ENCODE measurements at regions not wholly inside any gene's neighbourhood (a gene's known extent, or its start where the extent isn't known, plus 50 kb on each side); places are given as distances from the start of the nearest gene placed in this dataset.
"Not testable (repeated sequence)": the region's sequence is repeated elsewhere in the genome, so short reads cannot be mapped to it uniquely, and the experiment has no call there.

GRCh38 chr1:188128761-188129160 lies 1300.0 kb downstream of the PLA2G4A start:
- intact Hi-C loops (cut with micrococcal nuclease) = no loop called here
- ATAC-seq (no peak), DNase-seq (no peak)

DNA sequence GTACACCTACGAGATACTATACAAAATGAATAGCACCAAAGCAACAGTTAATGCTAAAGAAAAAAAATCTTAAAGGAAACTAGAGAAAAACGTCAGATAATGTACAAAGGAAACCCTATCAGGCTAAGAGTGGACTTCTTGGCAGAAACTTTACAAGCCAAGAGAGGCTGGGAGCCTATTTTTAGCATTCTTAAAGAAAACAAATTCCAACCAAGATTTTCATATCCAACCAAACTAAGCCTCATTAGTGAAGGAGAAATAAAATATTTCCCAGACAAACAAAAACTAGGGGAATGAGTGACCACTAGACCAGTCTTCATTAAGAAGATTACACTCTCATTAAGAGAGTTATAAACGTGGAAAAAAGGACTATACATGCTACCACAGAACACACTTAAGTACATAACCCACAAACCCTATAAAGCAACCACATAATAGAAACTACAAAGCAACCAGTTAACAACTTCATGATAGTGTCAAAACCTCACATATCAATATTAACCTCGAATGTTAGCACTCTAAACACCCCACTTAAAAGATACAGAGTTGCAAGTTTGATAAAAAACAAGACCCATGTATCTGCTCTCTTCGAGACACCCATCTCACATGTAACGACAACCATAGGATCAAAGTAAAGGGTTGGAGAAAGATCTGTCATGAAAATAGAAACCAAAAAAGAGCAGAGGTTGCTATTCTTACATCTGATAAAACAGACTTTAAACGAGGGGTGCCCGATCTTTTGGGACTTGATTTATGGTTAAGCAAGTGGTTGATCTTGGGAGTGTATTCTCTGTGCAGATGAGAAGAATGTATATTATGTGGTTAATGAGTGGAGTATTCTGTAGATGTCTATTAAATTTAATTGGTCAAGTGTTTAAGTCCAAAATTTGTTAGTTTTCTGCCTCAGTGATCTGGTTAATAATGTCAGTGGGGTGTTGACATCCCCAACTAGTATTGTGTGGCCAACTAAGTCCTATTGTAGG lies 1301.4 kb downstream of the PLA2G4A start:
- ATAC-seq = no peak
- intact Hi-C loops (cut with micrococcal nuclease) = no loop called here
- DNase-seq = no peak

GRCh38 chr1:188137221-188137620 lies 1308.5 kb downstream of the PLA2G4A start:
- no peak for ATAC-seq
- intact Hi-C loops (cut with micrococcal nuclease) = no loop called here
- no peak for DNase-seq

DNA sequence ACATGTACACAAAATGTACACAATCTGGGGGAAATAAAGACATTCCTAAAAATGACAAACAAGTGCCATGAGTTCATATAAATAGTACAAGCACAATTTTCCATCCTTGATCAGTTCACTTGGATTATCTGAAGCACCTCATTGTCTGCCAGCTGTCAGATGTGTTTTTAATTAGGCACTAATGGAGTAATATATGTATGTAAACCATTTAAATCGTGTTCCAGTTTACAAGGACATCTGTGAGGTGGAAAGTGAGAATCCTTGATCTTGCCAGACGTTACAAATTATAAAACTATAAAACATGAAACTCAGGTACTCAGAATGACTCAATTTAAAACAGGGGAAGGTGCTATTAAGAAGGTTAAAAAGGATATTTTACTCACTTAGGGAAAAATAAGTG lies 1312.2 kb downstream of the PLA2G4A start:
- intact Hi-C loops (cut with micrococcal nuclease) = no loop called here
- ATAC-seq (no peak), DNase-seq (no peak)

DNA sequence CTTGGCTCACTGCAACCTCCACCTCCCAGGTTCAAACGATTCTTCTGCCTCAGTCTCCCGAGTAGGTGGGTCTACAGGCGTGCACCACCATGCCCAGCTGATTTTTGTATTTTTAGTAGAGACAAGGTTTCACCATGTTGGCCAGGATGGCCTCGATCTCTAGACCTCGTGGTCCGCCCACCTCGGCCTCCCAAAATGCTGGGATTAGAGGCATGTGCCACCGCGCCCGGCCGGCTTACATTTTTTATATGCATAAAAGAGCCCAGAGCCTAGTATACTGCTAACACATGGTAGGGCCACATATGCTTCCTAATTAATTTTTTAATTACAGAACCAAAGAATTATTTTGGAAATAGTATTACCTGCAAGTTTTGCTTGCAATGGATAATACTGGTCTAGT lies 1325.4 kb downstream of the PLA2G4A start:
- DNase-seq = no peak
- intact Hi-C loops (cut with micrococcal nuclease) = no loop called here
- no peak for ATAC-seq

DNA sequence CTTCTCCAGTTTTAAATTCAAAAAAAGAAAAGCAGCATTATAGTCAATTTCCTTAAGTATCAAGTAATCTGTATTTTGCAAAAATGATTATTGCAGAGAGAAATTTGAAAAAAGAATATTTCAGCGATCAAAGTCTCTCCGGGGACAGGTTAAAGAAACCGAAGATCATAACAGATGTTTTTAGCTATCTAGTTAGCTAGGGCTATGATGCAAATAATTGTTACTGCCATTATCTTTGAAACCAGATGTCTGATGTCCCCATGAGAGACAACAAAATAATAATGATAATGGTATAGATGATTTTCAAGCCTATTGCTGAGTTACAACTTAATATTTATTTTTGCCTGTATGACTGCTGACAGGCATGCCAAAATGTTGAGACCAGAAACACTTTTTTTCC lies 1326.0 kb downstream of the PLA2G4A start:
- ATAC-seq = no peak
- DNase-seq = no peak
- intact Hi-C loops (cut with micrococcal nuclease) = no loop called here

GRCh38 chr1:188155261-188155660 lies 1326.5 kb downstream of the PLA2G4A start:
- ATAC-seq (no peak), DNase-seq (no peak)
- intact Hi-C loops (cut with micrococcal nuclease) = no loop called here

GRCh38 chr1:188164459-188164858 lies 1335.7 kb downstream of the PLA2G4A start:
- ATAC-seq (no peak), DNase-seq (no peak)
- intact Hi-C loops (cut with micrococcal nuclease) = no loop called here

DNA sequence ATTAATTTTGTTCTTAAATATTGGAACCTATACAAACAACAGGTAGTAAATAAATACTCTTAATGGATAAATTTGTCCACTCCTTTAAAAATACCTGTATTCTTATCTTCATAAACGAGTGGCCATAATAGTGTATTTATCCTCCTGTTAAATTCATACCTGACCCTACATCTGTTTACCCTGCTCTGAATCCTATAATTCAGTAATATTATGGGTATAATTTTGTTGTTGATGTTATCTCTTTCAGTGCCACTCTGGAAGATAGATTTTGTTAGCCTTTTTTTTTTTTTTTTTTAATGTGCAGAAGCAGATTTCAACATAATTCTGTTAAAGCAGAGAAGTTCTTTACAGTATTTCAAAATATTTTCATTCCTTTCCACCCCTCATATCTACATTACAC lies 1337.9 kb downstream of the PLA2G4A start:
- no peak for ATAC-seq
- DNase-seq = no peak
- intact Hi-C loops (cut with micrococcal nuclease) = no loop called here

DNA sequence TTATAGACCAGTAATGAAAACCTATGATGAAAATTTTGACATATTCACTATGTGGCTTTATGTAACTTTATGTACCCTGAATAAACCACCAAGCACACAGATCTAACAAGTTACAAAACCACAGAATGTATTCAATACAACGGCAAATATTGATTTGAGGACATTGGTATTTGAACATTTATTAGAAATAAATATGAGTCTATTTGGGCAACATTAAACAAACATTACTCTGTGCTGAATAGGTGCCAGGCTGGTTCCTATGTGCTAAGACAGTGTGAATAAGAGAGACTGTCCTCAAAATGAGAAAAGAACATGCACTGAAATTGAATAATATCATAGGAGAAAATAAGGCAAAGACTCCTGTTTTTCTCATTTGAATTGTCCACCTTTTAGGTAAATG lies 1341.2 kb downstream of the PLA2G4A start:
- intact Hi-C loops (cut with micrococcal nuclease) = no loop called here
- ATAC-seq (no peak), DNase-seq (no peak)

DNA sequence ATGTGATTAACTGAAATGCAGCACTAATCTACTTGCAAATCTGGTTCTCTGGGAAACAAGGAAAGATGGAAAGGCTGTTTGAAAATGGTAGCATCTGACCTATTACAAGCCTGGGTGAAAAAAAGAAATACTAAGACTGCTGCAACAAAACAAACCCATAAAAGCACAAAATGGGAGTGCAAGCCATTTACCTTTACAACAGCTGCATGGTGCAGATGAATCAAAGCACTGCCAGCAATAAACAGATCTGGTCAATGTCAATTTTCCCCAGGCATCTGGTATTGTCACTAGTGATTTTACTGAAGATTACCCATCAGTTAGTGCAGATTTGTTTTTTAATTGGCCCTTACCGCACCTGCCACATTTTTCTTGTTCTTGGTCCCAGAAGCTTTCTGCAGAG lies 1341.7 kb downstream of the PLA2G4A start:
- ATAC-seq = no peak
- DNase-seq = no peak
- intact Hi-C loops (cut with micrococcal nuclease) = no loop called here

DNA sequence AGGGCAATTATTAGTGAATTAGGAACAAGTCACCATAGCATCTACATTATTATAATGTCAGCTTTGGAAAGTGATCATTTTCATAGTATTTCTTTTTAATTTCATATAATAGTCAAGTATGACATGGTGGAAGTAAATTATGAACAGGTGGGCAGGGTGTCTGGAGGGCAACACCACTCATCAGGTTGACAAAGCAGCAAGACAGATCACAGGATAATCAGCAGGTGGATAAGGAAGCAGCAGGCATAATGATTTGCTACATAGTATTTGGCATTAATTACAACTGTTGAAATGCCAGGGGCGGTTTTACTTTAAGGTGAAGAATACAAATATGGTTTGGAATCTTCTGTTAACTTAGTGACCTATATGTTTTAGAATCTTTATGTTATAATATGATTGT lies 1342.2 kb downstream of the PLA2G4A start:
- DNase-seq (no peak), ATAC-seq (no peak)
- intact Hi-C loops (cut with micrococcal nuclease) = no loop called here

DNA sequence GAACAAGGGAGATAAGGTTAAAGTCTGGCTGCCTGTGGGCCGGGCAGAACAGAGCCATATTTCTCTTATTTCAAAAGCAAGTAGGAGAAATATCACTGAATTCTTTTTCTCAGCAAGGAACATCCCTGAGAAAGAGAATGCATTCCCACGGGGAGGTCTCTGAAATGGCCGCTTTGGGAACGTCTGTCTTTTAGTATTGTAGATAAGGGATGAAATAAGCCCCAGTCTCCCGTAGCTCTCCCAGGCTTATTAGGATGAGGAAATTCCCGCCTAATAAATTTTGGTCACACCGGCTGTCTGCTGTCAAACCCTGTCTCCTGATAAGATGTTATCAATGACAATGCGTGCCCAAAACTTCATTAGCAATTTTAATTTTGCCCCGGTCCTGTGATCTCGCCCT lies 1353.3 kb downstream of the PLA2G4A start:
- ATAC-seq; DNase-seq; intact Hi-C loops (cut with micrococcal nuclease): not testable (repeated sequence)

GRCh38 chr1:188188317-188188716 lies 1359.6 kb downstream of the PLA2G4A start:
- DNase-seq = no peak
- intact Hi-C loops (cut with micrococcal nuclease) = no loop called here
- no peak for ATAC-seq

DNA sequence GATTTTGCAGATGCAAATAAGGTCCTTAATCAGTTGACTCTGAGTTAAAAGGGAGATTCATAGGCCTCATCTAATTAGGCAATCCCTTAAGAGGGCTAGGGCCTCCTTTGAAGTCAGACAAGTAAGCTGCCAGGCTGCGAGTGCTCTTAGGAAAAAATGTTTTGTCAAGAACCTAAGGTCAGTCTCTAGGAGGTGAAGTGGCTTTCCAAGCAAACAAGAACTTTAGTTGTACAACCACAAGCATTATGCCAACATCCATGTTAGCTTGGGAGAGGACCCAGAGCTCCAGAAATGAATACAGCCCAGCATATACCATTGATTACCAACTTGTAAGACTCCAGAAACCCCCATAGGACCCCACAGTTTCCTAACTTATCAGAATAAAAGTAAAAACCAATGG lies 1366.2 kb downstream of the PLA2G4A start:
- ATAC-seq (no peak), DNase-seq (no peak)
- intact Hi-C loops (cut with micrococcal nuclease) = no loop called here

DNA sequence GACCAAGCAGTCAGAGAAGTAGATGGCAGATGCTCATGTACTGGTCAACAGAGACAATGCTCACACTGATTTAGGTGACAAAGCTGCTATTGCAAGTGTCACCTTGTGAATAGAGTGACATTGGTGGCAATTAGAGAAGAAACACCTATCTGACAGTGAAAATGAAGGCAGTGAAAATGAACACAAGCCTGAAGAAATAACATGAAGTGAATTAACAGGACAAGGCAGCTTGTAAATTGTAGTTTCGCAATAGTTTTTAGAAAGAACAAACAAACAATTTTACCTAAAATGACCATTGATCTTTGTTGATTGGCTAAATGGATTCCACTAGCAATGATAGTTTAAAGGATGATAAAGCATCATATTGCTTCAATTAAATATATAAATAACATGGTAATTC lies 1389.5 kb downstream of the PLA2G4A start:
- ATAC-seq (no peak), DNase-seq (no peak)
- intact Hi-C loops (cut with micrococcal nuclease) = no loop called here

DNA sequence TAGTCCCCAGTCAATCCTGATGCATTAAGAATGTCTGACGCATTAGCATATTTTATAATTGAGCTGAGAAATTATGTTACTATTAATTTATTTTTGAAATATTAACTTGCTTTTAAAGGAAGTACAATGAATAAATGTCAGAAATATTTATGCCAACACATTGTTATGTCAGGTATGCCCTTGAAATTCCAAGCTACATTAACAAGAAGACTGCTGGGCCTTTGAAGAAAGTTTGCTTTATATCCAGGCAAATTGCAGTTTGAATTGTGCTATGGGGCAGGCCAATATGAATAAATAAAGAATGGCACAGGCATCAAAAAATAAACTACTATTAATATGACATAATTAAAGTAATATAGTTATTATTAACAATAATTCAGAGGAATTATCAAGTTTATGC lies 1391.3 kb downstream of the PLA2G4A start:
- ATAC-seq (no peak), DNase-seq (no peak)
- intact Hi-C loops (cut with micrococcal nuclease) = no loop called here

DNA sequence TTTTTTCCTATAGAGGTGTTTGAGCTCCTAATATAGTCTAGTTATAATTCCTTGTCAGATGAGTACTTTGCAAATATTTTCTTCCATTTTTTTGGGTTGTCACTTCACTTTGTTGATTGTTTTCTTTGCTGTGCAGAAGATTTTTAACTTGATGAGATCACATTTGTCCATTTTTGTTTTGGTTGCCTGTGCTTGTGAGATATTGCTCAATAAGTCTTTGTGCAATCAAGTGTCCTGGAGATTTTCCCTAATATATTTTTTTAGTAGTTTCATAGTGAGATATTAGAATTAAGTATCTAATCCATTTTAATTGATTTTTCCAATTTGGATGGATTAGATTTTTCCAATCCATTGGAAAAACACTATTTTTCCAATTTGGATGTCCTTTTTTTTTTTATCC lies 1395.5 kb downstream of the PLA2G4A start:
- no peak for ATAC-seq
- no peak for DNase-seq
- intact Hi-C loops (cut with micrococcal nuclease) = no loop called here

DNA sequence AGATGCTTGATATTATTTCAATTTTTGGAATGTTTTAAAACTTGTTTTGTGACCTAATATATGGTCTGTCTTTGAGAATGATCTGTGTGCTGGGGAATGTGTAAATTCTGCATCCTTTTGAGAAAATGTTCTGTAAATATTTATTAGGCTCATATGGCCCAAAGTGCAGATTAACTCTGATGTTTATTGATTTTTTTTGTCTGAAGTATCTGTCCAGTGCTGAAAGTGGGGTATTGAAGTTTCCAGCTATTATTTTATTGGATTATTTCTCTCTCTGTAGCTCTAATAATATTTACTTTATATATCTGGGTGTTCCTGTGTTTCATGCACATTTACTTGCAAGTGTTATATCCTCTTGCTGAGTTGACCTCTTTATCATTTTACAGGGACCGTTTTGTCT lies 1397.2 kb downstream of the PLA2G4A start:
- intact Hi-C loops (cut with micrococcal nuclease) = no loop called here
- ATAC-seq (no peak), DNase-seq (no peak)

DNA sequence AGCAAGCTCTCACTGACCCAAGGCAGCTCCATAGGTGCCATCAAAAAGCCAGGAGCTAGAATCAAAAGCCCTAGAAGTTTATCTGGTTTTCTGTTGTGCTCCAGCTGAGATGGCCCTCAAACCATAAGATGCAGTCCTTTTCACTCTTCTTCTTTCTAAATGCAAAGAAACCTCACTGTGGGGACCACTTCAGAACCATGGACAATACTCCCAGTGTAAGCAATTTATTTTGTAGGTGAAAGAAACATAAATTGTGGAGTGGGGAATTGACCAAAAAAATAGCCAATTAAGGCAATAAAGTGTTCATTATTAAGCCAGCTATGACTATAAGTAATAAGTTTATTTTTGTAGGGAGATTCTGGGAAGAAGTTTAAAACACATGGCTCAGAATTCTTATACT lies 1399.9 kb downstream of the PLA2G4A start:
- DNase-seq (no peak), ATAC-seq (no peak)
- intact Hi-C loops (cut with micrococcal nuclease) = no loop called here

DNA sequence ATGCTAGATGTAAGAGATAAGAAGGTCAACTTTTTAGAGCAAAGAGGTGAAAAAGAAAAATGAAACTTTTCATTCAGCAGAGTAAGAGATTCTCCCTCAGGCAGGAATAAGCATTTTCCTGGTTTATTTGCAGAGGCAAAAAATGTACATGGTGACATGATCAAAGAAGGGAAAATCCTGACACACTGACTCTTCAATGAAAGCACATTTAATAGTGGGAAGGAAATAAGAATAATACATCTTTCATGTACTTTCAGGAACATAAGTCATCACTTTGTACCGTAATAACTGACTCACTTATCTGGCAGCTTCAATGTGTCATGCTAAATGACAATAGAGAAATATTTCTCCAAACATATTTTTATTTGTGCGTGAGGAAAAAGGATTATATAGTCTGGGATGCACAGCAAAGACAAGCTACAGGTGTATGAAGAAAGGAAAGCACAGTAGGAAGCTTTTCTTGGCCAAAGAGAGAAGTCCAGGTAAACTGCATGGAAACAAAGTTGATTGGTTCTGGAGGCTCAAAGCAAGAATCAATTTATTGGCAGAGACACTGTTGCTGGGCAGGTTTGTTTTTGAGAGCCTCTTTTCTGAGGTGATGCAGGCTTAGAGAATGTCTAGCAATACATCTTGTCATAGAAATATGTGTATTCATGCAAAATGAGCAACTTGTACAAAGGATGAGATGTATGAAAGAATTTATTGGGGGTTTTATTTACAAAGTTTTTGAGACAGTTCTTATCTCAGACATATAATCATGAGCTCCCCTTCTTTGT lies 1409.0 kb downstream of the PLA2G4A start:
- intact Hi-C loops (cut with micrococcal nuclease) = no loop called here

More for the DNA sequence above, 1409.0 kb downstream of the PLA2G4A start:
- no peak for DNase-seq
- ATAC-seq = no peak
